ENCODE measurements at regions not wholly inside any gene's neighbourhood (a gene's known extent, or its start where the extent isn't known, plus 50 kb on each side); places are given as distances from the start of the nearest gene placed in this dataset.

DNA sequence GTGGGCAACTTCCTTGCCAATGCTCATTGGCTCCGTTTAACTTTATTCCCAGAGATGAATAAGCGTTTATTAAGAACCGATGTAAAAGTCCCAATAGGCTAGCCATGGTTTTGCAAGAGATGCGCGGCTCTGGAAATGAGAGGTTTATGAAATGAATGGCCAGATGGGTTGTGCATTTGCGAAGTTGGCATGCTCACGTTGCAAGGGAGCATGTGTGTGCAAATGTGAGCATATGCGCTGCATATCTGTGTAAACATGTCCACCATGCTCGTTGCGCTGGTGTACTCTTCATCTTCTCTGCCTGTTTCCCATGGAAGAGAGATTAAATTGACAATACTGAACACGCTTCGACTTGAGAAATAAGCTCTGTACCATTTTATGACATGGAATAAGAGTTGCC, 848.6 kb upstream of the RBFOX1 start:
- no peak for DNase-seq (ENCODE audit: low spot score)
- in situ Hi-C loops (cut with MboI; ENCODE audit: low sequenced_read_pairs, unreplicated experiment): no loop called here
- no peak for TF ChIP-seq CTCF (IDR thresholded peaks at IDR 0.05; ENCODE audit: borderline replicate concordance, control extremely low read depth, extremely low read depth, insufficient read depth, missing control alignments)

DNA sequence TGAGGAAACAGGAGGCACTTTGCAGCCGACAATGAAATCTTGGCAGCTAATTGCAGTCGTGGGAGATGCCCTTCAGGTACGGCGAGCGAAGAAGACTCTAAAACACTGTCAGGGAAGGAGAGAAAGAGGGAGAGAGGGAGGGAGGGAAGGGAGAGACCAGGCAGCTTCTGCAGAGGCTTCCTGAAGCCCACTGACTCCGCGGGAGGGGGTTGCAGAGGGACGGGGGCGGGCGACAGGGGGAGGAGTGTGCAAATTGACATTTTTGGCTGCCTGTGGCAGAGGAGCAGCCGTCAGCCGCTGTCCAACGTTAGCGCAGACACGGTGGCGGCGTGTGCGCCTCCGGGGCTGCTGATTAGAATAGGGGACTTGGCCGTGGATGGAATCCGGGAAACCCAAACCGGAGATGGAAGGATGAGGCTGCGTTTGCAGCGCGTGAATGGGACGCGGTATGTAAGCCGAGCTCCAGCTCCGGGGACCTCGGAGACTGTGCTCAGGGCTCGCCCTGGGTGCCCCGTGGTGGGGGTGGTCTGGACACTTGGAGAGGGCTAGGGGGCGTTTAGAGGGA, 849.1 kb upstream of the RBFOX1 start:
- in situ Hi-C loops (cut with MboI; ENCODE audit: low sequenced_read_pairs, unreplicated experiment): no loop called here
- TF ChIP-seq CTCF (IDR thresholded peaks at IDR 0.05; ENCODE audit: borderline replicate concordance, control extremely low read depth, extremely low read depth, insufficient read depth, missing control alignments): no peak
- DNase-seq (ENCODE audit: low spot score): no peak

DNA sequence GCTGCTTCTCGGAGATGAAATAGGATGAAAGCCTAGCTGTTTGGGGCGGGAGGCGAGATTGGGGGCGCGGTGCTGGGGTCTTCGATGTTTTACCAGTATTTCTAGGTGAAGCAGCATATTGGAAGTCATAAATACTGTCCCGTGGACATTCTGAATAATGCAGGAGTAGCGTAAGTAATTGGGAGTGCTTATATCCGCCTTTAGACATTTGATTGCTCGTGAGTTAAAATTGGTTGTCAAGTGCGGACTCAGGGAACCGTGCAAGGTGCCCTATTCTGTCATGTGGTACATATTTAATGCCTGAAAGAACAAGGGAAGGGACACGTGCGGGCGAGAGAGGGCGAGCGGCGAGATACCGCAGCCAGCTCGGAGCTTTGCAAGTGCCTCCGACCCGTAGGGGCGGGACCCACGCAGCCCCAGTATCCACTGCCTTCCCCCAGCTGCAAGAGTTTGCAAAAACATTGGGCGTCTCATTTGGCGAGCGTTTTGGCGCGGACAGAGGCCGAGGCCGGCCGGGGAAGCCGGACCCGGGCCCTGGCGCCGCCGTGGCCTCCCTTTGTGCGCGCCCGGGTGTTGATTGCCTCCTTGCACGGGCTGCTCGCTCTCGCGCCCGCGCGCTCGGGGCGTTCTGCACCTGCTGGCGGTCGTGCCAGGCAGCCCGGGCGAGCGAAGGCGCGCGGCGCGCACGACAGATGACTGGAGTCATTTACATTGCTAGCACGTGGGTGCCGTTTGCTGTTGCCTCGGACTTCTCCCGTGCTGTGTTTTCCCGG, 849.8 kb upstream of the RBFOX1 start:
- no peak for DNase-seq (ENCODE audit: low spot score)
- in situ Hi-C loops (cut with MboI; ENCODE audit: low sequenced_read_pairs, unreplicated experiment): no loop called here
- TF ChIP-seq CTCF (IDR thresholded peaks at IDR 0.05; ENCODE audit: borderline replicate concordance, control extremely low read depth, extremely low read depth, insufficient read depth, missing control alignments): no peak

- DNase-seq (ENCODE audit: low spot score): no peak
- no peak for TF ChIP-seq CTCF (IDR thresholded peaks at IDR 0.05; ENCODE audit: borderline replicate concordance, control extremely low read depth, extremely low read depth, insufficient read depth, missing control alignments)
- in situ Hi-C loops (cut with MboI; ENCODE audit: low sequenced_read_pairs, unreplicated experiment): no loop called here
Observed at GRCh38 chr16:6481894-6482293, 850.8 kb upstream of the RBFOX1 start.

- DNase-seq (ENCODE audit: low spot score): no peak
- in situ Hi-C loops (cut with MboI; ENCODE audit: low sequenced_read_pairs, unreplicated experiment): no loop called here
- TF ChIP-seq CTCF (IDR thresholded peaks at IDR 0.05; ENCODE audit: borderline replicate concordance, control extremely low read depth, extremely low read depth, insufficient read depth, missing control alignments): no peak
Observed at GRCh38 chr16:6453742-6454141, 878.9 kb upstream of the RBFOX1 start.

GRCh38 chr16:6447021-6447790, 885.4 kb upstream of the RBFOX1 start:
- no peak for DNase-seq (ENCODE audit: low spot score)
- in situ Hi-C loops (cut with MboI; ENCODE audit: low sequenced_read_pairs, unreplicated experiment): no loop called here
- TF ChIP-seq CTCF (IDR thresholded peaks at IDR 0.05; ENCODE audit: borderline replicate concordance, control extremely low read depth, extremely low read depth, insufficient read depth, missing control alignments): no peak

All from GM13976 (cell line).